T-helper 17 cell (primary cell): ENCODE measurements at regions not wholly inside any gene's neighbourhood (a gene's known extent, or its start where the extent isn't known, plus 50 kb on each side); places are given as distances from the start of the nearest gene placed in this dataset.

Experiments used
- ATAC-seq: fragments of 150-1000 bp; cut with Tn5 transposase; 2 replicates; pipeline ENCODE4 v1.10.0; 2021; ENCODE audit warnings: mild to moderate bottlenecking, moderate library complexity
- DNase-seq, 3 donors: peaks; one replicate each; pipeline versions ENCODE4 v3.0.0 to v3.0.0-alpha.2; 2020 to 2021
- H3K9me3 ChIP-seq: one replicate; pipeline ENCODE4 v1.7.0; 2013; ENCODE audit warnings: low read length, mild to moderate bottlenecking; ENCODE audit not compliant: control insufficient read depth, poor library complexity, severe bottlenecking
- H3K27ac Mint-ChIP-seq: one replicate; pipeline ENCODE4 v1.8.0; 2022; ENCODE audit warnings: mild to moderate bottlenecking, moderate library complexity, mixed read lengths
- H3K27me3 Mint-ChIP-seq: one replicate; pipeline ENCODE4 v1.8.0; 2022; ENCODE audit warnings: mixed read lengths
- H3K36me3 Mint-ChIP-seq: one replicate; pipeline ENCODE4 v1.8.0; 2022; ENCODE audit warnings: low read depth, mixed read lengths
- H3K4me1 Mint-ChIP-seq: one replicate; pipeline ENCODE4 v1.8.0; 2022; ENCODE audit warnings: mild to moderate bottlenecking, mixed read lengths
- H3K4me3 Mint-ChIP-seq: one replicate; pipeline ENCODE4 v1.8.0; 2022; ENCODE audit warnings: mild to moderate bottlenecking, moderate library complexity, mixed read lengths

GRCh38 chr13:75136151-75136550 is 345.8 kb downstream of the TBC1D4 start:
- H3K4me1 Mint-ChIP-seq, result no peaks in the 10 kb centered on the region
- DNase-seq, result no peak
- no peak for ATAC-seq
- H3K9me3 ChIP-seq, result no peaks in the 10 kb centered on the region
- no peak overlapping the region for H3K27ac Mint-ChIP-seq
- H3K27me3 Mint-ChIP-seq, result peaks cover 6% of the 10 kb centered on the region
- H3K36me3 Mint-ChIP-seq, result no peaks in the 10 kb centered on the region
- no peak overlapping the region for H3K4me3 Mint-ChIP-seq

GRCh38 chr13:75135325-75135825 is 346.6 kb downstream of the TBC1D4 start:
- Mint-ChIP-seq H3K27ac (no peak overlapping the region), H3K36me3 (no peaks in the 10 kb centered on the region), H3K4me1 (no peaks in the 10 kb centered on the region), H3K4me3 (no peak overlapping the region), H3K27me3 (peaks cover 5% of the 10 kb centered on the region)
- DNase-seq, result no peak
- no peak for ATAC-seq
- no peaks in the 10 kb centered on the region for H3K9me3 ChIP-seq

- ATAC-seq (no peak), DNase-seq (no peak)
- no peaks in the 10 kb centered on the region for H3K9me3 ChIP-seq
- Mint-ChIP-seq H3K27me3 (peaks cover 12% of the 10 kb centered on the region), H3K27ac (no peak overlapping the region), H3K4me1 (no peaks in the 10 kb centered on the region), H3K36me3 (no peaks in the 10 kb centered on the region), H3K4me3 (no peak overlapping the region)
Measured at GRCh38 chr13:75132701-75133695, 349.0 kb downstream of the TBC1D4 start.

- Mint-ChIP-seq H3K27me3 (peaks cover 7% of the 10 kb centered on the region), H3K4me3 (no peak overlapping the region), H3K27ac (no peak overlapping the region), H3K36me3 (no peaks in the 10 kb centered on the region), H3K4me1 (no peaks in the 10 kb centered on the region)
- DNase-seq (no peak), ATAC-seq (no peak)
- no peaks in the 10 kb centered on the region for H3K9me3 ChIP-seq
Measured at GRCh38 chr13:75129331-75129730, 352.6 kb downstream of the TBC1D4 start.

GRCh38 chr13:75124415-75124814 is 357.6 kb downstream of the TBC1D4 start:
- Mint-ChIP-seq H3K36me3 (no peaks in the 10 kb centered on the region), H3K4me1 (no peaks in the 10 kb centered on the region), H3K4me3 (no peak overlapping the region), H3K27me3 (peaks cover 7% of the 10 kb centered on the region), H3K27ac (no peak overlapping the region)
- DNase-seq (no peak), ATAC-seq (no peak)
- H3K9me3 ChIP-seq, result no peaks in the 10 kb centered on the region

GRCh38 chr13:75123428-75123827 is 358.5 kb downstream of the TBC1D4 start:
- DNase-seq (no peak), ATAC-seq (no peak)
- H3K4me1 Mint-ChIP-seq, result no peaks in the 10 kb centered on the region
- H3K9me3 ChIP-seq, result no peaks in the 10 kb centered on the region
- no peaks in the 10 kb centered on the region for H3K27me3 Mint-ChIP-seq
- no peaks in the 10 kb centered on the region for H3K36me3 Mint-ChIP-seq
- H3K4me3 Mint-ChIP-seq, result no peak overlapping the region
- no peak overlapping the region for H3K27ac Mint-ChIP-seq

- Mint-ChIP-seq H3K27ac (no peak overlapping the region), H3K27me3 (peaks cover 8% of the 10 kb centered on the region), H3K36me3 (no peaks in the 10 kb centered on the region), H3K4me3 (no peak overlapping the region), H3K4me1 (no peaks in the 10 kb centered on the region)
- H3K9me3 ChIP-seq, result no peaks in the 10 kb centered on the region
- ATAC-seq (no peak), DNase-seq (no peak)
Measured at GRCh38 chr13:75120085-75120484, 361.9 kb downstream of the TBC1D4 start.

- no peak overlapping the region for H3K4me3 Mint-ChIP-seq
- DNase-seq, result no peak
- H3K36me3 Mint-ChIP-seq, result no peaks in the 10 kb centered on the region
- no peak overlapping the region for H3K27ac Mint-ChIP-seq
- no peaks in the 10 kb centered on the region for H3K9me3 ChIP-seq
- ATAC-seq, result no peak
- H3K27me3 Mint-ChIP-seq, result peaks cover 8% of the 10 kb centered on the region
- no peaks in the 10 kb centered on the region for H3K4me1 Mint-ChIP-seq
Measured at GRCh38 chr13:75115171-75115570, 366.8 kb downstream of the TBC1D4 start.

- Mint-ChIP-seq H3K4me1 (no peaks in the 10 kb centered on the region), H3K27ac (no peak overlapping the region), H3K27me3 (peaks cover 45% of the 10 kb centered on the region), H3K4me3 (no peak overlapping the region), H3K36me3 (no peaks in the 10 kb centered on the region)
- no peaks in the 10 kb centered on the region for H3K9me3 ChIP-seq
- DNase-seq (no peak), ATAC-seq (no peak)
Measured at GRCh38 chr13:75103976-75104375, 378.0 kb downstream of the TBC1D4 start.

GRCh38 chr13:75102001-75102716 is 379.8 kb downstream of the TBC1D4 start:
- Mint-ChIP-seq H3K4me3 (no peak overlapping the region), H3K36me3 (no peaks in the 10 kb centered on the region)
- no peak for ATAC-seq

GRCh38 chr13:75101348-75101747 is 380.6 kb downstream of the TBC1D4 start:
- no peak for DNase-seq
- ATAC-seq, result no peak
- Mint-ChIP-seq H3K36me3 (no peaks in the 10 kb centered on the region), H3K4me3 (no peak overlapping the region), H3K27ac (no peak overlapping the region), H3K27me3 (peaks cover 45% of the 10 kb centered on the region), H3K4me1 (no peaks in the 10 kb centered on the region)
- H3K9me3 ChIP-seq, result no peaks in the 10 kb centered on the region

More at GRCh38 chr13:75102001-75102716, 379.8 kb downstream of the TBC1D4 start:
- DNase-seq, result no peak
- Mint-ChIP-seq H3K27ac (no peak overlapping the region), H3K4me1 (no peaks in the 10 kb centered on the region), H3K27me3 (peaks cover 45% of the 10 kb centered on the region)
- no peaks in the 10 kb centered on the region for H3K9me3 ChIP-seq

GRCh38 chr13:75092143-75092542 is 389.8 kb downstream of the TBC1D4 start:
- H3K27ac Mint-ChIP-seq, result no peak overlapping the region
- ATAC-seq (no peak), DNase-seq (no peak)
- no peaks in the 10 kb centered on the region for H3K36me3 Mint-ChIP-seq
- H3K4me1 Mint-ChIP-seq, result peaks cover 2% of the 10 kb centered on the region
- no peaks in the 10 kb centered on the region for H3K9me3 ChIP-seq
- H3K4me3 Mint-ChIP-seq, result no peak overlapping the region
- H3K27me3 Mint-ChIP-seq, result peaks cover 9% of the 10 kb centered on the region

- Mint-ChIP-seq H3K4me1 (peaks cover 2% of the 10 kb centered on the region), H3K27me3 (peaks cover 9% of the 10 kb centered on the region), H3K27ac (no peak overlapping the region), H3K36me3 (no peaks in the 10 kb centered on the region), H3K4me3 (no peak overlapping the region)
- DNase-seq, result no peak
- ATAC-seq, result no peak
- no peaks in the 10 kb centered on the region for H3K9me3 ChIP-seq
Measured at GRCh38 chr13:75091718-75092117, 390.3 kb downstream of the TBC1D4 start.
